Endothelial cell of umbilical vein (primary cell): ENCODE measurements at regions not wholly inside any gene's neighbourhood (a gene's known extent, or its start where the extent isn't known, plus 50 kb on each side); places are given as distances from the start of the nearest gene placed in this dataset.

Source experiments
- BruUV-seq: library from RNA; stranded (reverse); fragments of 400-500 nt; replicated peaks from 2 replicates; lab custom pipeline; 2021; lab: Mats Ljungman, UMichigan
- CTCF ChIA-PET: fragments of 300-600, 350-600 bp; sonication (Branson Sonifier 250); formaldehyde crosslinking; loops from one replicate; lab custom pipeline; 2021; ENCODE audit warnings: antibody characterized with exemption, inconsistent platforms; lab: Charles Lee
- POLR2A ChIA-PET: fragments of 300-600, 350-600 bp; sonication (Branson Sonifier 250); formaldehyde crosslinking; loops from one replicate; lab custom pipeline; 2021; ENCODE audit warnings: antibody characterized with exemption, inconsistent platforms; lab: Charles Lee
- DNase-seq: peaks from one replicate; pipeline ENCODE4 v3.0.0-alpha.2; 2011; ENCODE audit warnings: low read depth, low spot score
- FAIRE-seq: peaks from 2 replicates; lab custom pipeline; 2011; peaks lifted over from hg19 to GRCh38; lab: Jason Lieb, UNC
- H2AFZ ChIP-seq: 2 replicates; pipeline ENCODE4 v1.6.0; 2012; ENCODE audit warnings: low read depth, low read length, control low read depth, inconsistent platforms
- H3K27ac ChIP-seq: 2 replicates; pipeline ENCODE4 v1.5.1; 2011; ENCODE audit warnings: low read depth, mild to moderate bottlenecking, control low read depth, low read length, moderate library complexity; ENCODE audit not compliant: insufficient read depth
- H3K27me3 ChIP-seq, 2 experiments: 2 replicates each; pipeline versions ENCODE4 v1.6.0 to v1.6.1; 2011; ENCODE audit warnings: low read length in 2 of 2, mixed read lengths in 1 of 2; ENCODE audit not compliant: control insufficient read depth in 2 of 2, insufficient read depth in 2 of 2
- H3K36me3 ChIP-seq, 2 experiments: 2 replicates in 1 of 2; 3 replicates in 1 of 2; pipeline ENCODE4 v1.5.1; 2011; ENCODE audit warnings: low read length in 2 of 2, mild to moderate bottlenecking in 1 of 2, moderate library complexity in 1 of 2; ENCODE audit not compliant: control insufficient read depth in 2 of 2, insufficient read depth in 2 of 2; ENCODE audit errors: extremely low read depth in 1 of 2
- H3K4me1 ChIP-seq: 3 replicates; pipeline ENCODE4 v1.5.1; 2011; ENCODE audit warnings: mild to moderate bottlenecking, low read length; ENCODE audit not compliant: control insufficient read depth, insufficient read depth; ENCODE audit errors: extremely low read depth
- H3K4me2 ChIP-seq: 2 replicates; pipeline ENCODE4 v1.6.1; 2011; ENCODE audit warnings: low read length, control low read depth, mixed read lengths; ENCODE audit not compliant: insufficient read depth
- H3K4me3 ChIP-seq, 3 experiments: fragments of 200-600 bp in 1 of 3; sonication (generic), shearing (Covaris generic) in 1 of 3; replicated peaks in 1 of 3; 2 replicates each; pipeline ENCODE4 v1.5.1; 2011 to 2016; ENCODE audit warnings: control low read depth in 3 of 3, low read length in 3 of 3, mild to moderate bottlenecking in 2 of 3, inconsistent platforms in 1 of 3, low read depth in 1 of 3, moderate library complexity in 1 of 3; ENCODE audit not compliant: insufficient read depth in 1 of 3
- H3K79me2 ChIP-seq: 2 replicates; pipeline ENCODE4 v1.6.0; 2012; ENCODE audit warnings: low read length, inconsistent platforms; ENCODE audit not compliant: control insufficient read depth, insufficient read depth
- H3K9ac ChIP-seq: replicated peaks from 2 replicates; pipeline ENCODE3; 2011; ENCODE audit warnings: low read length, control low read depth; ENCODE audit not compliant: insufficient read depth; ENCODE audit errors: extremely low read depth
- H3K9me1 ChIP-seq: replicated peaks from 3 replicates; pipeline ENCODE4 v1.6.0; 2011; ENCODE audit warnings: mild to moderate bottlenecking, low read length; ENCODE audit not compliant: control insufficient read depth, insufficient read depth; ENCODE audit errors: extremely low read depth
- H3K9me3 ChIP-seq: replicated peaks from 2 replicates; pipeline ENCODE4 v1.5.1; 2012; ENCODE audit warnings: low read length, inconsistent platforms; ENCODE audit not compliant: control insufficient read depth, insufficient read depth
- H4K20me1 ChIP-seq: replicated peaks from 2 replicates; pipeline ENCODE3; 2011; ENCODE audit warnings: mild to moderate bottlenecking, low read length; ENCODE audit not compliant: control insufficient read depth, insufficient read depth; ENCODE audit errors: extremely low read depth
- EZH2 ChIP-seq: IDR thresholded peaks from 2 replicates; pipeline ENCODE4 v1.6.1; 2012; ENCODE audit warnings: borderline replicate concordance, low read depth, mild to moderate bottlenecking, moderate library complexity, low read length, inconsistent platforms; ENCODE audit not compliant: severe bottlenecking
- FOS ChIP-seq: IDR thresholded peaks from 2 replicates; pipeline ENCODE4 v1.6.1; 2011; ENCODE audit warnings: mild to moderate bottlenecking, low read length, moderate library complexity, borderline replicate concordance; ENCODE audit not compliant: insufficient read depth
- GATA2 ChIP-seq: IDR thresholded peaks from 2 replicates; pipeline ENCODE4 v1.7.0; 2011; ENCODE audit warnings: low read depth, mild to moderate bottlenecking, moderate library complexity, mixed read lengths, low read length; ENCODE audit not compliant: insufficient read length, insufficient read depth
- JUN ChIP-seq: IDR thresholded peaks from 2 replicates; pipeline ENCODE4 v1.6.1; 2011; ENCODE audit warnings: borderline replicate concordance, low read depth; ENCODE audit not compliant: insufficient read length, insufficient read depth
- MAX ChIP-seq: IDR thresholded peaks from 2 replicates; pipeline ENCODE4 v1.6.1; 2011; ENCODE audit not compliant: insufficient read depth, insufficient read length
- MYC ChIP-seq: IDR thresholded peaks from one replicate; pipeline ENCODE4 v1.6.1; 2011; ENCODE audit warnings: mild to moderate bottlenecking, low read depth, low read length
- POLR2A ChIP-seq: IDR thresholded peaks from 2 replicates; pipeline ENCODE4 v1.6.1; 2012; ENCODE audit warnings: low read depth, mild to moderate bottlenecking, control low read depth, low read length
- POLR2AphosphoS5 ChIP-seq: IDR thresholded peaks from 2 replicates; pipeline ENCODE4 v1.6.1; 2012; ENCODE audit warnings: low read depth, mild to moderate bottlenecking, control low read depth, low read length, moderate library complexity; ENCODE audit not compliant: insufficient read depth
- dilution Hi-C: fragments of 300-500 bp; cut with MboI; formaldehyde crosslinking; loops from one replicate; pipeline ENCODE4 v1.15.0; 2019; ENCODE audit warnings: low sequenced_read_pairs; ENCODE audit not compliant: extremely low pct_ligation_motif_present
- intact Hi-C: fragments of 100-400 bp; cut with micrococcal nuclease; formaldehyde crosslinking; loops from one replicate; pipeline ENCODE4 v1.10.0; 2022
- TF ChIP-seq, protein P1 (sequence below), 2 donors: IDR thresholded peaks; 1 replicate in 1 of 2; 2 replicates in 1 of 2; pipeline ENCODE4 v1.5.1; 2011; ENCODE audit warnings: low read length in 2 of 2, mild to moderate bottlenecking in 2 of 2, moderate library complexity in 2 of 2, control low read depth in 1 of 2, inconsistent platforms in 1 of 2, low read depth in 1 of 2; ENCODE audit not compliant: insufficient read depth in 1 of 2; ENCODE audit errors: extremely low read depth in 1 of 2

- Histone ChIP-seq H3K4me1 (no peaks in the 10 kb centered on the region), H3K4me3 (no peak overlapping the region), H3K9me3 (no peaks in the 10 kb centered on the region), H3K9ac (no peak overlapping the region), H4K20me1 (no peaks in the 10 kb centered on the region), H2AFZ (no peak overlapping the region), H3K27me3 (no peaks in the 10 kb centered on the region), H3K79me2 (no peaks in the 10 kb centered on the region), H3K27ac (no peak overlapping the region), H3K4me2 (no peak overlapping the region), H3K36me3 (no peaks in the 10 kb centered on the region), H3K9me1 (no peaks in the 10 kb centered on the region)
- DNase-seq (no peak), FAIRE-seq (no peak)
- BruUV-seq: no TSS peak
- TF ChIP-seq POLR2AphosphoS5 (no peak), MAX (no peak), MYC (no peak), JUN (no peak), FOS (no peak), POLR2A (no peak), EZH2 (no peak), GATA2 (no peak)
- TF ChIP-seq, protein P1, sequence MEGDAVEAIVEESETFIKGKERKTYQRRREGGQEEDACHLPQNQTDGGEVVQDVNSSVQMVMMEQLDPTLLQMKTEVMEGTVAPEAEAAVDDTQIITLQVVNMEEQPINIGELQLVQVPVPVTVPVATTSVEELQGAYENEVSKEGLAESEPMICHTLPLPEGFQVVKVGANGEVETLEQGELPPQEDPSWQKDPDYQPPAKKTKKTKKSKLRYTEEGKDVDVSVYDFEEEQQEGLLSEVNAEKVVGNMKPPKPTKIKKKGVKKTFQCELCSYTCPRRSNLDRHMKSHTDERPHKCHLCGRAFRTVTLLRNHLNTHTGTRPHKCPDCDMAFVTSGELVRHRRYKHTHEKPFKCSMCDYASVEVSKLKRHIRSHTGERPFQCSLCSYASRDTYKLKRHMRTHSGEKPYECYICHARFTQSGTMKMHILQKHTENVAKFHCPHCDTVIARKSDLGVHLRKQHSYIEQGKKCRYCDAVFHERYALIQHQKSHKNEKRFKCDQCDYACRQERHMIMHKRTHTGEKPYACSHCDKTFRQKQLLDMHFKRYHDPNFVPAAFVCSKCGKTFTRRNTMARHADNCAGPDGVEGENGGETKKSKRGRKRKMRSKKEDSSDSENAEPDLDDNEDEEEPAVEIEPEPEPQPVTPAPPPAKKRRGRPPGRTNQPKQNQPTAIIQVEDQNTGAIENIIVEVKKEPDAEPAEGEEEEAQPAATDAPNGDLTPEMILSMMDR (IDR thresholded peaks at IDR 0.05; ENCODE audit: extremely low read depth in 1 of 2, insufficient read depth in 1 of 2, low read depth in 1 of 2, low read length in 2 of 2): no peak
- intact Hi-C loops: loop anchor here (10.0 kb wide), 1 partner anchor 178 kb away; no protein-coding TSS in a partner anchor
- dilution Hi-C loops: no loop called here
- ChIA-PET POLR2A (no interaction called here), CTCF (no interaction called here)
These were observed 290.0 kb downstream of the OMA1 start for GRCh38 chr1:58256546-58256945.
